ENCODE measurements at regions not wholly inside any gene's neighbourhood (a gene's known extent, or its start where the extent isn't known, plus 50 kb on each side); places are given as distances from the start of the nearest gene placed in this dataset.

DNA sequence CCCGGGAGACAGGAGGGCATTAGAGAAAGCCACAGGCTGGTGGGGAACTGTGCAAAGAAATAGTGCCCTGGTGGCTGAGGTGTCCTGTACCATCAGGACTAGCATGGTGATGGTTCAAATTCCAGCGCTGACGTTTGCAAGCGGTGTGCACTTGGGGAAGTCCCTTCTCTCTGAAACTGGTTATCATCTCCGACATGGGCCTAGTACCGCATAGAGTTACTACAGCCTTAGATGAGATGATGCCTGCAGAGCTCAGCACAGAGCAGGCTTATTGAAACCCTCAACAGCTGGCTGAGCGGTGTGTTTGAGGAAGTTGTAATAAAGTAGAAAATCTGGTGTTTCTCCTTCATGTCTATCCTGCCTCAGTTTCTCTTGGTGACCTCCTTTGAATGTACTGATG, 136.7 kb upstream of the WSCD1 start:
- H3K9me3 ChIP-seq (ENCODE audit: insufficient read depth, low read depth): no peaks in the 10 kb centered on the region

GRCh38 chr17:5941258-5941657, 128.9 kb upstream of the WSCD1 start:
- no peaks in the 10 kb centered on the region for H3K9me2 ChIP-seq (ENCODE audit: insufficient read depth)
- no peaks in the 10 kb centered on the region for H3K4me1 ChIP-seq (replicated peaks; ENCODE audit: insufficient read depth)
- no peak overlapping the region for H2AFZ ChIP-seq
- no peaks in the 10 kb centered on the region for H3K79me2 ChIP-seq (ENCODE audit: low read depth)
- no peaks in the 10 kb centered on the region for H4K20me1 ChIP-seq (ENCODE audit: insufficient read depth)
- no peak overlapping the region for H3K27ac ChIP-seq
- H3K9me3 ChIP-seq (ENCODE audit: insufficient read depth, low read depth): no peaks in the 10 kb centered on the region
- CTCF ChIA-PET: no interaction called here
- POLR2A ChIA-PET (ENCODE audit: unreplicated experiment): no interaction called here
- H3K27me3 ChIP-seq (ENCODE audit: insufficient read depth, low read depth): peaks cover 97% of the 10 kb centered on the region
- BruUV-seq (replicated peaks): no TSS peak
- intact Hi-C loops (cut with micrococcal nuclease; ENCODE audit: unreplicated experiment): no loop called here
- H3K4me3 ChIP-seq: no peak overlapping the region
- DNase-seq: no peak
- no peak overlapping the region for H3K4me2 ChIP-seq
- H3K36me3 ChIP-seq (ENCODE audit: low read depth): no peaks in the 10 kb centered on the region
- TF ChIP-seq EZH2 (IDR thresholded peaks at IDR 0.05; ENCODE audit: low read depth): no peak
- TF ChIP-seq CTCF (conservative IDR thresholded peaks at IDR 0.05): no peak
- no peaks in the 10 kb centered on the region for H3F3A ChIP-seq (ENCODE audit: insufficient read depth, low read depth)

More for the DNA sequence above, 136.7 kb upstream of the WSCD1 start:
- Histone ChIP-seq H3K9me2 (ENCODE audit: insufficient read depth) (no peaks in the 10 kb centered on the region), H3F3A (ENCODE audit: insufficient read depth, low read depth) (no peaks in the 10 kb centered on the region), H3K36me3 (ENCODE audit: low read depth) (no peaks in the 10 kb centered on the region), H3K4me1 (replicated peaks; ENCODE audit: insufficient read depth) (no peaks in the 10 kb centered on the region), H3K79me2 (ENCODE audit: low read depth) (no peaks in the 10 kb centered on the region), H4K20me1 (ENCODE audit: insufficient read depth) (no peaks in the 10 kb centered on the region), H3K27me3 (ENCODE audit: insufficient read depth, low read depth) (peaks cover 58% of the 10 kb centered on the region), H2AFZ (no peak overlapping the region), H3K4me3 (no peak overlapping the region), H3K27ac (no peak overlapping the region), H3K4me2 (no peak overlapping the region)
- DNase-seq: no peak
- CTCF ChIA-PET: no interaction called here
- intact Hi-C loops (cut with micrococcal nuclease; ENCODE audit: unreplicated experiment): no loop called here
- TF ChIP-seq CTCF (conservative IDR thresholded peaks at IDR 0.05) (no peak), EZH2 (IDR thresholded peaks at IDR 0.05; ENCODE audit: low read depth) (no peak)
- POLR2A ChIA-PET (ENCODE audit: unreplicated experiment): no interaction called here
- BruUV-seq (replicated peaks): no TSS peak

- Histone ChIP-seq H3K79me2 (ENCODE audit: low read depth) (no peaks in the 10 kb centered on the region), H3K9me3 (ENCODE audit: insufficient read depth, low read depth) (no peaks in the 10 kb centered on the region), H3K4me1 (replicated peaks; ENCODE audit: insufficient read depth) (no peaks in the 10 kb centered on the region), H3F3A (ENCODE audit: insufficient read depth, low read depth) (no peaks in the 10 kb centered on the region), H3K4me2 (no peak overlapping the region), H3K27me3 (ENCODE audit: insufficient read depth, low read depth) (peaks cover 91% of the 10 kb centered on the region), H3K4me3 (no peak overlapping the region), H3K36me3 (ENCODE audit: low read depth) (no peaks in the 10 kb centered on the region), H4K20me1 (ENCODE audit: insufficient read depth) (no peaks in the 10 kb centered on the region), H3K9me2 (ENCODE audit: insufficient read depth) (no peaks in the 10 kb centered on the region), H2AFZ (no peak overlapping the region), H3K27ac (no peak overlapping the region)
- BruUV-seq (replicated peaks): no TSS peak
- TF ChIP-seq CTCF (conservative IDR thresholded peaks at IDR 0.05): no peak
- TF ChIP-seq EZH2 (IDR thresholded peaks at IDR 0.05; ENCODE audit: low read depth): no peak
- intact Hi-C loops (cut with micrococcal nuclease; ENCODE audit: unreplicated experiment): no loop called here
- POLR2A ChIA-PET (ENCODE audit: unreplicated experiment): no interaction called here
- DNase-seq: no peak
- CTCF ChIA-PET: no interaction called here
Observed at GRCh38 chr17:5942687-5943086, 127.5 kb upstream of the WSCD1 start.
